WTC11 (cell line): ENCODE measurements at regions not wholly inside any gene's neighbourhood (a gene's known extent, or its start where the extent isn't known, plus 50 kb on each side); places are given as distances from the start of the nearest gene placed in this dataset.

ENCODE experiments used
- CREB1 ChIP-seq: sonication (generic); formaldehyde crosslinking; IDR thresholded peaks from 2 replicates; pipeline ENCODE4 v1.8.0; 2023; ENCODE audit warnings: mild to moderate bottlenecking, missing genetic modification reagents
- FOXJ3 ChIP-seq: sonication (generic); formaldehyde crosslinking; IDR thresholded peaks from 2 replicates; pipeline ENCODE4 v1.9.0; 2021; ENCODE audit warnings: missing genetic modification reagents, mild to moderate bottlenecking, borderline replicate concordance
- HMGXB4 ChIP-seq: sonication (generic); formaldehyde crosslinking; IDR thresholded peaks from 2 replicates; pipeline ENCODE4 v1.8.1; 2023; ENCODE audit warnings: mild to moderate bottlenecking, moderate library complexity, missing genetic modification reagents
- IRF2 ChIP-seq: sonication (generic); formaldehyde crosslinking; IDR thresholded peaks from 2 replicates; pipeline ENCODE4 v1.8.0; 2022; ENCODE audit warnings: low read depth, missing genetic modification reagents, borderline replicate concordance
- MAX ChIP-seq: sonication (generic); formaldehyde crosslinking; IDR thresholded peaks from 2 replicates; pipeline ENCODE4 v1.8.0; 2022; ENCODE audit warnings: mild to moderate bottlenecking, missing genetic modification reagents
- MLX ChIP-seq: sonication (generic); formaldehyde crosslinking; IDR thresholded peaks from 2 replicates; pipeline ENCODE4 v1.8.1; 2023; ENCODE audit warnings: mild to moderate bottlenecking, missing genetic modification reagents, moderate library complexity
- NR3C1 ChIP-seq: sonication (generic); formaldehyde crosslinking; conservative IDR thresholded peaks from 2 replicates; pipeline ENCODE4 v1.8.1; 2023; ENCODE audit warnings: low read depth, mild to moderate bottlenecking, missing genetic modification reagents
- ZMAT4 ChIP-seq: fragments of 250-450 bp; sonication (Bioruptor Pico); IDR thresholded peaks from 2 replicates; pipeline ENCODE4 v1.9.0; 2021; ENCODE audit warnings: mild to moderate bottlenecking
- ZNF232 ChIP-seq: sonication (generic); formaldehyde crosslinking; IDR thresholded peaks from 2 replicates; pipeline ENCODE4 v1.8.0; 2022; ENCODE audit warnings: mild to moderate bottlenecking, missing genetic modification reagents
- ZNF512 ChIP-seq: sonication (generic); formaldehyde crosslinking; IDR thresholded peaks from 2 replicates; pipeline ENCODE4 v1.8.1; 2022; ENCODE audit warnings: missing genetic modification reagents, borderline replicate concordance
- TF ChIP-seq, protein P1 (sequence below): sonication (generic); formaldehyde crosslinking; IDR thresholded peaks from 2 replicates; pipeline ENCODE4 v1.8.1; 2022; ENCODE audit warnings: low read depth, missing genetic modification reagents, borderline replicate concordance
- TF ChIP-seq, protein P2 (sequence below): fragments of 200-600 bp; IDR thresholded peaks from 2 replicates; pipeline ENCODE4 v1.8.0; 2022; ENCODE audit warnings: antibody characterized with exemption
- TF ChIP-seq, protein P3 (sequence below): sonication (generic); formaldehyde crosslinking; IDR thresholded peaks from 2 replicates; pipeline ENCODE4 v1.8.1; 2022; ENCODE audit warnings: mild to moderate bottlenecking, missing genetic modification reagents, moderate library complexity, borderline replicate concordance
- TF ChIP-seq, protein P4 (sequence below): sonication (generic); formaldehyde crosslinking; IDR thresholded peaks from 2 replicates; pipeline ENCODE4 v1.8.0; 2023; ENCODE audit warnings: mild to moderate bottlenecking, missing genetic modification reagents

DNA sequence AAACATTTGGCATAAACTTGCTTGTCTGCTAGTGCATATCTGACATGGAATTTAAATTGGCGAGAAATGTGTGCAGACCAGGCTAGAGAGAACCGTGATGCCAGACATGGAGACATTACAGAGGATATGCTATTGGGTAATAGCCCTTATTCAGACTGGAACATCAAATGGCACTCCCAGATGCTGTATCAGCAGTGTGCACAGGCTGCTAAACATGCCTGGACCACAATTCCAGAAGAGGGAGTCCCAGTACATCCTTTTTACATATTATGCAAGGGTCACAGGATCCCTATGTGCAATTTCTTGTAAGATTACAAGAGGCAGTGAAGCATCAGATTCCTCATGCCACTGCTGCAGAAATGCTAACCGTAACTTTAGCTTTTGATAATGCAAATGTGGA, 354.5 kb upstream of the FOXG1 start:
- TF ChIP-seq ZMAT4: no peak
- no peak for TF ChIP-seq HMGXB4 (CRISPR knock-in tag)
- TF ChIP-seq, protein P1, sequence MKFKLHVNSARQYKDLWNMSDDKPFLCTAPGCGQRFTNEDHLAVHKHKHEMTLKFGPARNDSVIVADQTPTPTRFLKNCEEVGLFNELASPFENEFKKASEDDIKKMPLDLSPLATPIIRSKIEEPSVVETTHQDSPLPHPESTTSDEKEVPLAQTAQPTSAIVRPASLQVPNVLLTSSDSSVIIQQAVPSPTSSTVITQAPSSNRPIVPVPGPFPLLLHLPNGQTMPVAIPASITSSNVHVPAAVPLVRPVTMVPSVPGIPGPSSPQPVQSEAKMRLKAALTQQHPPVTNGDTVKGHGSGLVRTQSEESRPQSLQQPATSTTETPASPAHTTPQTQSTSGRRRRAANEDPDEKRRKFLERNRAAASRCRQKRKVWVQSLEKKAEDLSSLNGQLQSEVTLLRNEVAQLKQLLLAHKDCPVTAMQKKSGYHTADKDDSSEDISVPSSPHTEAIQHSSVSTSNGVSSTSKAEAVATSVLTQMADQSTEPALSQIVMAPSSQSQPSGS (CRISPR knock-in tag): no peak
- TF ChIP-seq, protein P2, sequence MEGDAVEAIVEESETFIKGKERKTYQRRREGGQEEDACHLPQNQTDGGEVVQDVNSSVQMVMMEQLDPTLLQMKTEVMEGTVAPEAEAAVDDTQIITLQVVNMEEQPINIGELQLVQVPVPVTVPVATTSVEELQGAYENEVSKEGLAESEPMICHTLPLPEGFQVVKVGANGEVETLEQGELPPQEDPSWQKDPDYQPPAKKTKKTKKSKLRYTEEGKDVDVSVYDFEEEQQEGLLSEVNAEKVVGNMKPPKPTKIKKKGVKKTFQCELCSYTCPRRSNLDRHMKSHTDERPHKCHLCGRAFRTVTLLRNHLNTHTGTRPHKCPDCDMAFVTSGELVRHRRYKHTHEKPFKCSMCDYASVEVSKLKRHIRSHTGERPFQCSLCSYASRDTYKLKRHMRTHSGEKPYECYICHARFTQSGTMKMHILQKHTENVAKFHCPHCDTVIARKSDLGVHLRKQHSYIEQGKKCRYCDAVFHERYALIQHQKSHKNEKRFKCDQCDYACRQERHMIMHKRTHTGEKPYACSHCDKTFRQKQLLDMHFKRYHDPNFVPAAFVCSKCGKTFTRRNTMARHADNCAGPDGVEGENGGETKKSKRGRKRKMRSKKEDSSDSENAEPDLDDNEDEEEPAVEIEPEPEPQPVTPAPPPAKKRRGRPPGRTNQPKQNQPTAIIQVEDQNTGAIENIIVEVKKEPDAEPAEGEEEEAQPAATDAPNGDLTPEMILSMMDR: no peak
- TF ChIP-seq MAX (CRISPR knock-in tag): no peak
- TF ChIP-seq, protein P3, sequence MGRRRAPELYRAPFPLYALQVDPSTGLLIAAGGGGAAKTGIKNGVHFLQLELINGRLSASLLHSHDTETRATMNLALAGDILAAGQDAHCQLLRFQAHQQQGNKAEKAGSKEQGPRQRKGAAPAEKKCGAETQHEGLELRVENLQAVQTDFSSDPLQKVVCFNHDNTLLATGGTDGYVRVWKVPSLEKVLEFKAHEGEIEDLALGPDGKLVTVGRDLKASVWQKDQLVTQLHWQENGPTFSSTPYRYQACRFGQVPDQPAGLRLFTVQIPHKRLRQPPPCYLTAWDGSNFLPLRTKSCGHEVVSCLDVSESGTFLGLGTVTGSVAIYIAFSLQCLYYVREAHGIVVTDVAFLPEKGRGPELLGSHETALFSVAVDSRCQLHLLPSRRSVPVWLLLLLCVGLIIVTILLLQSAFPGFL: no peak
- TF ChIP-seq ZNF232: no peak
- TF ChIP-seq MLX (CRISPR knock-in tag): no peak
- TF ChIP-seq, protein P4, sequence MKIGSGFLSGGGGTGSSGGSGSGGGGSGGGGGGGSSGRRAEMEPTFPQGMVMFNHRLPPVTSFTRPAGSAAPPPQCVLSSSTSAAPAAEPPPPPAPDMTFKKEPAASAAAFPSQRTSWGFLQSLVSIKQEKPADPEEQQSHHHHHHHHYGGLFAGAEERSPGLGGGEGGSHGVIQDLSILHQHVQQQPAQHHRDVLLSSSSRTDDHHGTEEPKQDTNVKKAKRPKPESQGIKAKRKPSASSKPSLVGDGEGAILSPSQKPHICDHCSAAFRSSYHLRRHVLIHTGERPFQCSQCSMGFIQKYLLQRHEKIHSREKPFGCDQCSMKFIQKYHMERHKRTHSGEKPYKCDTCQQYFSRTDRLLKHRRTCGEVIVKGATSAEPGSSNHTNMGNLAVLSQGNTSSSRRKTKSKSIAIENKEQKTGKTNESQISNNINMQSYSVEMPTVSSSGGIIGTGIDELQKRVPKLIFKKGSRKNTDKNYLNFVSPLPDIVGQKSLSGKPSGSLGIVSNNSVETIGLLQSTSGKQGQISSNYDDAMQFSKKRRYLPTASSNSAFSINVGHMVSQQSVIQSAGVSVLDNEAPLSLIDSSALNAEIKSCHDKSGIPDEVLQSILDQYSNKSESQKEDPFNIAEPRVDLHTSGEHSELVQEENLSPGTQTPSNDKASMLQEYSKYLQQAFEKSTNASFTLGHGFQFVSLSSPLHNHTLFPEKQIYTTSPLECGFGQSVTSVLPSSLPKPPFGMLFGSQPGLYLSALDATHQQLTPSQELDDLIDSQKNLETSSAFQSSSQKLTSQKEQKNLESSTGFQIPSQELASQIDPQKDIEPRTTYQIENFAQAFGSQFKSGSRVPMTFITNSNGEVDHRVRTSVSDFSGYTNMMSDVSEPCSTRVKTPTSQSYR (CRISPR knock-in tag): no peak
- TF ChIP-seq NR3C1 (CRISPR knock-in tag): no peak
- TF ChIP-seq FOXJ3 (CRISPR knock-in tag): no peak
- no peak for TF ChIP-seq CREB1 (CRISPR knock-in tag)
- no peak for TF ChIP-seq ZNF512
- no peak for TF ChIP-seq IRF2
